ENCODE measurements at regions not wholly inside any gene's neighbourhood (a gene's known extent, or its start where the extent isn't known, plus 50 kb on each side); places are given as distances from the start of the nearest gene placed in this dataset.

GRCh38 chr13:76829572-76830327, 56.5 kb downstream of the KCTD12 start:
- Histone ChIP-seq H3K9me3 (no peaks in the 10 kb centered on the region), H3K27me3 (no peaks in the 10 kb centered on the region), H3K36me3 (no peaks in the 10 kb centered on the region), H3K4me1 (peaks cover 8 to 10% of the 10 kb centered on the region in 2 donors), H3K27ac (peak overlapping the region; percentile 75), H3K4me3 (no peak overlapping the region)
- TF ChIP-seq CTCF (IDR thresholded peaks at IDR 0.05): no peak
- TF ChIP-seq POLR2A (IDR thresholded peaks at IDR 0.05): no peak
- peak; percentile 55 to 65 for DNase-seq
- intact Hi-C loops (cut with DNase I; ENCODE audit: low total_unique reads): no loop called here

- intact Hi-C loops (cut with DNase I; ENCODE audit: low total_unique reads): no loop called here
- Histone ChIP-seq H3K4me1 (peaks cover 8 to 10% of the 10 kb centered on the region in 2 donors), H3K9me3 (no peaks in the 10 kb centered on the region), H3K36me3 (no peaks in the 10 kb centered on the region), H3K27me3 (no peaks in the 10 kb centered on the region), H3K27ac (peak overlapping the region; percentile 56 to 75), H3K4me3 (no peak overlapping the region)
- TF ChIP-seq CTCF (IDR thresholded peaks at IDR 0.05): no peak
- TF ChIP-seq POLR2A (IDR thresholded peaks at IDR 0.05): no peak
- no peak for DNase-seq
Observed at GRCh38 chr13:76828316-76828741, 57.9 kb downstream of the KCTD12 start.

- DNase-seq: no peak
- H3K4me1 ChIP-seq: peaks cover 8 to 10% of the 10 kb centered on the region in 2 donors
Observed at GRCh38 chr13:76826527-76826926, 59.7 kb downstream of the KCTD12 start.

GRCh38 chr13:76825430-76825829, 60.8 kb downstream of the KCTD12 start:
- no peak overlapping the region for H3K27ac ChIP-seq
- intact Hi-C loops (cut with DNase I; ENCODE audit: low total_unique reads): no loop called here
- TF ChIP-seq POLR2A (IDR thresholded peaks at IDR 0.05): no peak
- no peak for TF ChIP-seq CTCF (IDR thresholded peaks at IDR 0.05)

More at GRCh38 chr13:76826527-76826926, 59.7 kb downstream of the KCTD12 start:
- no peak overlapping the region for H3K27ac ChIP-seq
- no peaks in the 10 kb centered on the region for H3K27me3 ChIP-seq
- no peak overlapping the region for H3K4me3 ChIP-seq
- intact Hi-C loops (cut with DNase I; ENCODE audit: low total_unique reads): no loop called here
- no peaks in the 10 kb centered on the region for H3K36me3 ChIP-seq
- TF ChIP-seq CTCF (IDR thresholded peaks at IDR 0.05): no peak
- no peak for TF ChIP-seq POLR2A (IDR thresholded peaks at IDR 0.05)
- no peaks in the 10 kb centered on the region for H3K9me3 ChIP-seq

GRCh38 chr13:76823969-76824368, 62.2 kb downstream of the KCTD12 start:
- Histone ChIP-seq H3K4me3 (no peak overlapping the region), H3K36me3 (no peaks in the 10 kb centered on the region), H3K27me3 (no peaks in the 10 kb centered on the region), H3K27ac (no peak overlapping the region), H3K9me3 (no peaks in the 10 kb centered on the region), H3K4me1 (peaks cover 4 to 6% of the 10 kb centered on the region in 2 donors)
- TF ChIP-seq CTCF (IDR thresholded peaks at IDR 0.05) (no peak), POLR2A (IDR thresholded peaks at IDR 0.05) (no peak)
- intact Hi-C loops (cut with DNase I; ENCODE audit: low total_unique reads): no loop called here
- DNase-seq: no peak

More at GRCh38 chr13:76825430-76825829, 60.8 kb downstream of the KCTD12 start:
- H3K27me3 ChIP-seq: no peaks in the 10 kb centered on the region
- no peak for DNase-seq
- H3K4me1 ChIP-seq: peaks cover 8 to 10% of the 10 kb centered on the region in 2 donors
- no peak overlapping the region for H3K4me3 ChIP-seq
- no peaks in the 10 kb centered on the region for H3K9me3 ChIP-seq
- no peaks in the 10 kb centered on the region for H3K36me3 ChIP-seq
